Lung microvascular endothelial cell (primary cell): ENCODE measurements at regions not wholly inside any gene's neighbourhood (a gene's known extent, or its start where the extent isn't known, plus 50 kb on each side); places are given as distances from the start of the nearest gene placed in this dataset.

Experiments used
- DNase-seq, 2 donors: peaks; one replicate each; pipeline versions ENCODE4 v3.0.0 to v3.0.0-alpha.2; 2010; ENCODE audit warnings: low read depth in 2 of 2

- no peak for DNase-seq
These were observed 102.9 kb downstream of the PFKFB3 start for GRCh38 chr10:6305401-6306321.

GRCh38 chr10:6306917-6307316, 104.2 kb downstream of the PFKFB3 start:
- no peak for DNase-seq

- DNase-seq: no peak
These were observed 107.1 kb downstream of the PFKFB3 start for GRCh38 chr10:6309816-6310215.

GRCh38 chr10:6310977-6311376, 108.2 kb downstream of the PFKFB3 start:
- no peak for DNase-seq

- no peak for DNase-seq
These were observed 109.1 kb downstream of the PFKFB3 start for GRCh38 chr10:6311700-6312330.

GRCh38 chr10:6312636-6313035, 109.9 kb downstream of the PFKFB3 start:
- no peak for DNase-seq

GRCh38 chr10:6313111-6313895, 110.6 kb downstream of the PFKFB3 start:
- no peak for DNase-seq

- DNase-seq: no peak
These were observed 112.0 kb downstream of the PFKFB3 start for GRCh38 chr10:6314620-6315205.

- DNase-seq: no peak
These were observed 116.4 kb downstream of the PFKFB3 start for GRCh38 chr10:6319119-6319518.

- DNase-seq: no peak
These were observed 117.7 kb downstream of the PFKFB3 start for GRCh38 chr10:6320320-6321010.

- DNase-seq: peak in 1 of 2 donors; percentile 17
These were observed 119.1 kb downstream of the PFKFB3 start for GRCh38 chr10:6321880-6322279.

GRCh38 chr10:6322805-6323204, 120.1 kb downstream of the PFKFB3 start:
- DNase-seq: no peak

- DNase-seq: no peak
These were observed 125.4 kb downstream of the PFKFB3 start for GRCh38 chr10:6327961-6328698.

GRCh38 chr10:6328699-6329423, 126.1 kb downstream of the PFKFB3 start:
- DNase-seq: no peak

GRCh38 chr10:6333086-6333485, 130.4 kb downstream of the PFKFB3 start:
- DNase-seq: no peak

GRCh38 chr10:6333973-6334372, 131.2 kb downstream of the PFKFB3 start:
- no peak for DNase-seq

- DNase-seq: no peak
These were observed 133.3 kb downstream of the PFKFB3 start for GRCh38 chr10:6336016-6336415.

GRCh38 chr10:6337382-6337781, 134.7 kb downstream of the PFKFB3 start:
- DNase-seq: peak in 1 of 2 donors; percentile 71

GRCh38 chr10:6338361-6338760, 135.6 kb downstream of the PFKFB3 start:
- DNase-seq: no peak

- no peak for DNase-seq
These were observed 137.2 kb downstream of the PFKFB3 start for GRCh38 chr10:6339891-6340290.
